MV-4-11 (cell line): ENCODE measurements at regions not wholly inside any gene's neighbourhood (a gene's known extent, or its start where the extent isn't known, plus 50 kb on each side); places are given as distances from the start of the nearest gene placed in this dataset.
"Not testable (repeated sequence)": the region's sequence is repeated elsewhere in the genome, so short reads cannot be mapped to it uniquely, and the experiment has no call there.

ENCODE experiments used
- DNase-seq: peaks from one replicate; lab custom pipeline; 2025; lab: John Stamatoyannopoulos, UW

DNA sequence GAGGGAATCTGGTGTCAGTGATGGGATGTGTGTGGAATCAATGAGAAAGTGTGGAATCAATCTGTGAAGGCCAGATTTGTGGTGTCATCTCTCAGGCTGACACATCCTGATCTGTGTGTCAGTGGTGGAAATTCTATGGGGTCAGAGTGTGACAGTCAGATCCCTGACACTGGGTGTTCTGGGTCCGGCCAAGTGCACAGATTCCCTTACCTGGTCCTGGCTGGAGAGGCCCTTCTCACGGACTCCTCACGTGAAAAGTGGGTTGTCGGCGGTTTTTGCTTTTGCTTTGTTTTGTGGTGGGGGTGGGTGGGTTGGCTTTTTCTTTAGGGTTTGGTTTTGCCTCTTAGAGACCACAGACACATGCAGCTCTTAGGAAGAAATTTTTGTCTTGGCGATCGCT lies 618.0 kb downstream of the KCNJ18 start:
- not testable (repeated sequence) for DNase-seq

DNA sequence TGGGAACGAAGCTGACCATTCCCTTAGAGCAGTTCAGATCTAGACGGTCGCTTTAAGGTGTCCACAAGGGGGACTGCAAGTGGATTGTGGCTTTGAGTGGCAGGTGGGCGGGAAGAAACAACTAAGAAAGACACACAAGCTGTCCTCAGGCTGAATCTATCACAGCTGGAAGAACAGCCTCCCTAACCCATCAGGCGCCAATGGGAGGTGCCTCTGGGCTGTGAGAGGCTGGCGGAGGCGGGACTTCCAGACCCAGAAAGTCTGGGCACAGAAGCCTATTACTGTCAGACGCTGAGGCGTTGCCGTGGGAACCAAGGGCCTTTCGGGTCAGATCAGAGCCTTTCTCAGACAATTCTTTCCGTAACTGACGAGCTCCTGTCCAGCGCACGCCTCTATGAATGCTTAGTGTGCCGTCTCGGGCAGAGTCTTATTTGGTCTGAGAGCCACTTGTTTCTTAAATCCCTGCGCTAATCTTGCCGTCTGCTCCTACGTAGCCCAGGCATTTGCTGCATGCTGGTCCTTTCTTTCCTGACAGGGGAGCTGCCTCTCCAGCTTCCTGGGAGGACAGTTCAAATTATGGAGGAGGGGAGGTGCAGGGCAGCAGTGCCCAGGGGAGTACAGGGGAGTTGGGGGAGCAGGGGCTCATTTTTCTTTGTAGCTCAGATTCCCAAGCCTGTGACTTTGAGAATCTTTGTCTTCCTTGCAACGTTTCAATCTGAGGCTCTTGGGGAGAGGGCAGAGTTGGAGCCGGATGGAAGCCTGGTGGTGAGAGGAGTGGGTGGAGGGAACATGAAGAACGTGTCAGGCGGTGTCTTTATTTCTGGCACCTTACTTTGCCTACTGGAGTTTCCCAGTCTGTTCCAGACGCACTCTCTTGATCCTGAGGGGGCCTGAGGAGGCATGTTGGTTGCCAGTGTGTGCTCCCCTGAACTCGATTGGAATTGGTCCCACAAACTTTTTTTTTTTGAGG lies 618.7 kb downstream of the KCNJ18 start:
- no peak for DNase-seq

DNA sequence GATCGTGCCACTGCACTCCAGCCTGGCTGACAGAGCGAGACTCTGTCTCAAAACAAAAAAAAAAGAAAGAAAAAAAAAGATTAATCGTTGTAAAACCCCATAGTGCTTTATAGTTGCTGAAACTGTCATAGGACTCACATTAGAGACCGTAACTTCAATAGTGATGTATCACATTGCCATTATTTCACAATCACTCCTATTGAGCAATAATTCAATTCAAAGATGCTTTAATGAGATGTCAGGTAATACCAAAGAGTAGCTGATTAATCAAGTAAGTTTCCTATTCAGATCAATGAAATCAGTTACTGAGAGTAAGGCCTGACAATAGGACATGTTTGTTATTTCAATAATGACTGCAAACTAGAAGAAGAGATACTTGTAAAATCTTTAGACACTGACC lies 628.7 kb downstream of the KCNJ18 start:
- not testable (repeated sequence) for DNase-seq

- DNase-seq = not testable (repeated sequence)
These were observed 630.7 kb downstream of the KCNJ18 start for GRCh38 chr17:22322893-22323550.

DNA sequence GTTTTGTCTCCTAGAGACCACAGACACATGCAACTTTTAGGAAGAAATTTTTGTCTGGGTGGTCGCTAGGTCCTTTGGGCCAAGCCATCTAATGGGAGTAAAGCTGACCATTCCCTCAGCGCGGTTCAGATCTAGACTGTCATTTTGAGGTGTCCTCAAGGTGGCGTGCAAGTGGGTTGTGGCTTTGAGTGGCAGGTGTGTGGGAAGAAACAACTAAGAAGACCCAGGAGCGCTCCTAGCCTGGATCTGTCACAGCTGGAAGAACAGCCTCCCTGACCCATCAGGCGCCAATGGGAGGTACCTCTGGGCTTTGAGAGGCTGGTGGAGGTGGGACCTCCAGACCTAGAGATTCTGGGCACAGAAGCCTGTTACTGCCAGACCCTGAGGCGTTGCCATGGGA lies 645.1 kb downstream of the KCNJ18 start:
- no peak for DNase-seq

DNA sequence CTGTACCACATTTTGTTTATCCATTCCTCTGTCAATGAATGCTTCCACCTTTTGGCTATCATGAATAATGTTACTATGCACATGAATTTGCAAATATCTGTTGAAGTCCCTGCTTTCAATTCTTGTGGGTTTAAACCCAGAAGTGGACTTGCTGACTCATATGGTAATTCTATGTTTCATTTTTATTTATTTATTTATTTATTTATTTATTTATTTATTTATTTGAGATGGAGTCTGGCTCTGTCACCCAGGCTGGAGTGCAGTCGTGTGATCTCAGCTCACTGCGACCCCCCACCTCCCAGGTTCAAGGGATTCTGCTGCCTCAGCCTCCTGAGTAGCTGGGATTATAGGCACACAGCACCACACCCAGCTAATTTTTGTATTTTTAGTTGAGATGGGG lies 664.3 kb downstream of the KCNJ18 start:
- not testable (repeated sequence) for DNase-seq

DNA sequence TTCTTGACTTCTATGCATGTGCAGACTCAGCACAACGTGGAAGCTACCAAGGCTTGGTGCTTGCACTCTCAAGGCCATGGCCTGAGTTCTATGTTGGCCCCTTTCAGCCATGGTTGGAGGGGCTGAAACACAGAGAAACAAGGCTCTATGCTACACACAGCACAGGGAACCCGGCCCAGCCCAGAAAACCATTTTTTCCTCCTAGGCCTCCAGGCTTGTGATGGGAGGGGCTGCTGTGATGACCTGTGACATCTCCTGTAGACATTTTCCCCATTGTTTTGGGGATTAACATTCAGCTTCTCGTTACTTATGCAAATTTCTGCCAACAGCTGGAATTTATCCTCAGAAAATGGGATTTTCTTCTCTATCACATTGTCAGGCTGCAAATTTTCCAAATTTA lies 678.7 kb downstream of the KCNJ18 start:
- not testable (repeated sequence) for DNase-seq

GRCh38 chr17:22373911-22374310 lies 681.6 kb downstream of the KCNJ18 start:
- no peak for DNase-seq

DNA sequence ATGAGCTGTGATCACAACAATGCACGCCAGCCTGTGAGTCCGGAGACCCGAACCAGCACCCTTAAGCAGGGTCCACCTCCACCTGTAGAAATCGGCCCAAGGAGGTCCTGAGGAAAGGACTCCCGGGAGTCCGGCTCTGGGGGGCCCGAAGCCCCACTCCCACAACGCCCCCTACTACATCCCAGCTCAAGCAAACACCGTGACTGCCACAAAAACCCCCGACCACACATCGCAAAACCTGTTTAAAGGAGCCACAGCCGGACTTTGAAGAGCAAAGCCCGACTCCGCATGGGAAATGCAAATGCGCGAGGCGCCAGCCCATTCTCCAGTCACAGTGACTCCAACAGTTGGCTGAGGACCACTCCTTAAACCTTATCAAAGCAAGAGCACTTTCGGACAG lies 682.4 kb downstream of the KCNJ18 start:
- no peak for DNase-seq

- not testable (repeated sequence) for DNase-seq
These were observed 684.4 kb downstream of the KCNJ18 start for GRCh38 chr17:22376747-22377146.

- not testable (repeated sequence) for DNase-seq
These were observed 686.4 kb downstream of the KCNJ18 start for GRCh38 chr17:22378748-22379147.

- not testable (repeated sequence) for DNase-seq
These were observed 689.3 kb downstream of the KCNJ18 start for GRCh38 chr17:22381589-22381988.

- not testable (repeated sequence) for DNase-seq
These were observed 691.6 kb downstream of the KCNJ18 start for GRCh38 chr17:22383772-22384460.

GRCh38 chr17:22384461-22384800 lies 692.1 kb downstream of the KCNJ18 start:
- DNase-seq = not testable (repeated sequence)

- DNase-seq = not testable (repeated sequence)
These were observed 706.1 kb downstream of the KCNJ18 start for GRCh38 chr17:22398446-22398845.

DNA sequence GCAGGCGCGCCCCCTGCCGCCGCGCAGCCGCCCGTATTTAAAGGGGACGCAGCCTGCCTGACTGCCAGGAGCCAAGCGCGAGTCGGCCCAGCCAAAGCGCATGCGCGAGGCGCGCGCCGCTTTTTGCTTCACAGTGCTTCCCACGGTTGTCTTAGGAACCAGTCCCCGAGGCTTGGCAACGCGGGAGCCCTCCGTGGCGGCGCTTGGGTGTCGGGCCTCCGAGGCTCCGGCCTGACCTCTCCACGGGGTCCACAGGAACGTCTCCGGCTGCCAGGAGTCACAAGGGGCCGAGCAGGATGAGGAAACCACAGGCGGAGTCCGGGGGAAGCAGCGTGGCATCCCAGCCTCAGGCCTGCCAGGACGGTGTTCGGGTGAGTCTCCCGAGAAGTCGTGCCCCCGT lies 706.7 kb downstream of the KCNJ18 start:
- not testable (repeated sequence) for DNase-seq

- not testable (repeated sequence) for DNase-seq
These were observed 712.8 kb downstream of the KCNJ18 start for GRCh38 chr17:22405080-22405479.

DNA sequence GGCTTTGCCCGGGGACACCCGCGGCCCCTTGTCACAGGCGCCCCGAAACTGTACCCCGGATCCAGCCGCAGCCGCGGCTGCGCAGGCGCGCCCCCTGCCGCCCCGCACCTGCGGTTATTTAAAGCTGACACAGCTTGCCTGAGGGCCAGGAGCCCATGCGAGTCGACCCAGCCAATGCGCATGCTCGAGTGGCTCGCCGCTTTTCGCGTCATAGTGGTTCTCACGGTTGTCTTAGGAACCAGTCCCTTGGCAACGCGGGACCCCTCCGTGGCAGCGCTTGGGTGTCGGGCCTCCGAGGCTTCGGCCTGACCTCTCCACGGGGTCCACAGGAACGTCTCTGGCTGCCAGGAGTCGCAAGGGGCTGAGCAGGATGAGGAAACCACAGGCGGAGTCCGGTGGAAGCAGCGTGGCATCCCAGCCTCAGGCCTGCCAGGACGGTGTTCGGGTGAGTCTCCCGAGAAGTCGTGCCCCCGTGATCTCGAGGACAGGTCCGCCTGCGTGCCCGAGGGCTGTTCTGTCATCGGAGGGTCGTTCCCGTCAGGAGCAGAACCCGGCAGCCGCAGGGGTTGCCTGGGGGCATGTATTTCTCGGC lies 716.9 kb downstream of the KCNJ18 start:
- no peak for DNase-seq

- no peak for DNase-seq
These were observed 717.8 kb downstream of the KCNJ18 start for GRCh38 chr17:22410136-22410535.

GRCh38 chr17:22411185-22411784 lies 719.0 kb downstream of the KCNJ18 start:
- no peak for DNase-seq

DNA sequence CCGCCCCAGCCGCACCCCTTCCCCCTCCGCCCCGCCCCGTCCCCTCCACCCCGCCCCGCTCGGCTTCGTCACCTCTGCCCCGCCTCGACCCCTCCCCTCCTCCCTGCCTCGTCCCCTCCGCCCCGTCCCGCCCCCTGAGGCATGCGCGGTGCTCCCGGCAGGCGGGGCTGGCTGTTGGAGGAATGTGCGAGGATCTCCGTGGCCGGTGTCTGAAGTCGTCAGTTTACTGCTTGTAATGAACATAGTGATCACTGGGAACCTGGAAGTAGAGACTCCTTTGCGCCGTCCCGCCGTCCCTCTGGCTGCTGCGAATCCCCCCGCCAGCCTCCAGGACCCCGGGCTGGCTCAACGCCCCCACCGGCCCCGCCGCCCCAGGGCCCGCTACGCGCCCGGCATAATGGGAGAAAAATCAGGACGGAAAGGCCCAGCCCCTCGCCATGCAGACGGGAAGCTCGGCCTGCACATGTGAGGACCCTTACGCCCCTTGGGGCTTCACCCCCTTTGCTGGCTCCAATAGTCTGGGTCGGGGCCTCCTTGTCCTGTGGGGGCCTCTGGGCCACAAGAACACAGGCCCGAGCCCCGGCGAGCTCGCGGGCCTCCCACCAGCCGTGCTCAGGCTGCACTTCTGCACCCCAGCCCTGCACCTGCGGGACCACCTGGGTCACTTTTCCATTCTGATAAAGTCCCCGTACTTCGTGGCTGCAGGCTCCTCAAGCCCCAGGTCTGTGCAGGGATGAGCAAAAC lies 743.1 kb downstream of the KCNJ18 start:
- DNase-seq = no peak
